GM19035 (cell line): ENCODE measurements at regions not wholly inside any gene's neighbourhood (a gene's known extent, or its start where the extent isn't known, plus 50 kb on each side); places are given as distances from the start of the nearest gene placed in this dataset.
"Not testable (repeated sequence)": the region's sequence is repeated elsewhere in the genome, so short reads cannot be mapped to it uniquely, and the experiment has no call there.

Experiments used
- ATAC-seq: cut with Tn5 transposase; IDR thresholded peaks from one replicate; pipeline ENCODE4 v1.9.1; 2021; ENCODE audit not compliant: unreplicated experiment

DNA sequence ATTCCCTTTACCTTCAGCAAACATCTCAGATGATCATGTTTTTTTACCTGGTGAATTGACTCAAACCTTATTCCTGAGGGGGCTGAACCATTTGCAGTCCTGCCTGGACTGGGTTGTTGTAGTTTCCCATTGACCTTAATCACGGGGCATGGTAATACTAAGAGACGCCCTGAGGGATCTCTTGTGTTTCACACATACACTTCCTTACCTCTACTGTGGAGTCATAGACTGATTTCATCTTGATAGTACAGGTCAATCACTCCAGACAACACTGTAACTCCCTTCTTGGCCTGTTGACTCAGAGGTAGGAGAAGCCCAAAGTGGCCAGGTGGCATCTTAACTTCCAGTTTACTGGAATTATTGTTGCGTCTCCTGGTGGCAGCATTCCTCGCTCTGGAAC is 1064.0 kb upstream of the PCDH10 start:
- ATAC-seq = no peak

DNA sequence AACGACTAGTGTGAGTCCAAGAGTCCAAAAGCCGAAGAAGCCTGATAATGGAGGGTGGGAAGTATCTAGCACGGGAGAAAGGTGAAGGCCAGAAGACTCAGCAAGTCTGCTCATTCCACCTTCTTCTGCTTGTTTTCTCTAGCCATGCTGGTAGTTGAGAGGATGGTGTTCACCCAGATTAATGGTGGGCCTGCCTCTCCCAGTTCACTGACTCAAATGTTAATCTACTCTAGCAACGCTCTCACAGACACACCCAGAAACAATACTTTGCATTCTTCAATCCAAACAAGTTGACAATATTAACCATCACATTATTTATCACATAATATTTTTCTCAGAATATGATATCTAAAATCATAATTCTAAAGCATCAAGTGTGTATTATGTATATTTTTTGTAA is 1055.1 kb upstream of the PCDH10 start:
- no peak for ATAC-seq

DNA sequence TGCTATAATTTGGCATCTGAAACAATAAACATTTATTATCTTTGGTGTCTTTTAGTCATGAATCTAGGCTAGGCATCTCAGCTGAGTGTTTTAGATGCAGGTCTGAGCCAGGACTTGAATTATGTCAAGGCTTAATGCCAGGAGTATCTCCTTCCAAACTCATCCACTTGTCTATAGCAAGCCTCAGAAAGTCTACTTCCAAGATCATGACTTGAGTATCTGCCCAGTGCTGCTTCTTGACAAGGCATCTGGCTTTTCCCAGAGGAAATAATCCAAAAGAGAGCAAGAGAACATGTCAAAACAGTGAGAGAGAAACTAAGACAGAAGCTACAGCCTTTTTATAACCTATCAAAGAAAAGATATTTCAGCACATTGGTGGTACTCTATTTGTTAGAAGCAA is 1052.1 kb upstream of the PCDH10 start:
- no peak for ATAC-seq

DNA sequence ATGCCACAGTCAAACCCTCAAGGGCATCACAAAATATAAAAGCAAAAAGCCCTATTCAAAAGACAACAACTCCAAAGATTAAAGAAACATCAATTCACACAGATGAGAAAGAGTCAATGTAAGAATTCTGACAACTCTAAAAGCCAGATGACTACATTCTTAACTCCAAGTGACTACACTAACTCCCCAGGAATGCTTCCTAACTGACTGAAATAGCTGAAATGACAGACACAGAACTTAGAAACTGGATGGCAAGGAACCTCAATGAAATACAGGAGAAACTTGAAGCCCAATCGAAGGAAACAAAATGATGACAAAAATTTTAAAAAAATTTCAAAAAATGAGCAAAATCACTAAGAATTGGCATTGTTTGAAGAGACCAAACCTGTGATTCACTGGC is 1047.6 kb upstream of the PCDH10 start:
- ATAC-seq = no peak

DNA sequence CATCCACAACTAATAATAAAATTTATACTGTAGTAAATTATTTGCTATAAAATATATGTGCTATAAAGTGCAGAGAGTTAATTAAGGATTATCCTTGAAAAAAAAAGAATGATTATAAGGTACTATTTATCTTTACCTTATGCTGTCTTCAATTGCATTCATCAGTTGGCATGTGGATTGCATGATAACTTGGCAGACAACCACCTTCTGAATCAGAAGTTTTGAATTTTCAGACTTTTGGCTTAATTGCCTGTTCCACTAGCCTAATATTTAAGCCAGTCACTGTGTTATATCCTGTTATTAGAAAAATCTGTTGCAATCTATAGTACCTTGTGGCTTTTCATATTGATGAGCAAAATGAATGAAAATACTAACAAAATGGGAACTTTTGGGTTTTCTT is 1040.3 kb upstream of the PCDH10 start:
- no peak for ATAC-seq

DNA sequence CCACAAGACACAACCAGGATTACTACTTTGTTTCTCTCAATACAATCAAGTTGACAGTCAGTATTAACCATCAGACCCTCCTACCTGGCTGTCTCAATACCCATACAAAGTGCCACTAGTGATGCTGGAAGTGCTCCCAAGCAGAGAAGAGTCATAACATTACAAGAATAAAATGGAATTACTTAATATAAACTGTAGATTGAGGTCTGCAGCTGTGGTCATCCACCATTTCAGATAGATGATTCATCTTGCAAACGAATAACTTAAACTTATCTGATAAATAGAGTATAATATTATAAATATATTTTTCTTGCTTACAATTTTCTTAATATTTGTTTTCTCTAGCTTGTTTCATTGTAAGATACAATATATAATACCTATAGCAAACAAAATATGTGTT is 1034.2 kb upstream of the PCDH10 start:
- ATAC-seq = no peak

DNA sequence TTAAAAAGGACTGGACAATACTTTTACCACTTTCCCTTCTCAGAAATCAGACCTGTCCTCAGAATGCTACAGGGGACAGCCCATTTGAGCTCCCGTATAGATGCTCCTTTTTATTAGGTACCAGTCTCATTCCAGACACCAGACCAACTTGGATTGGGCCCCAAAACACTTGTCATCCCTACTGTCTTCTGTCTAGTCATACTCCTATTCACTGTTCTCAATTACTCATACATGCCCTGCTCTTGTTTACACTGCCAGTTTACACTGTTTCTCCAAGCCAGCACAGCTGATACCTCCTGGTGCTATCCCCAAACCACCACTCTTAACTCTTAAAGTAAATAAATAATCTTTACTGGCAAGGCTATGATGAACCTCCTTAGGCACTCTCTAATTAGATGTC is 1026.4 kb upstream of the PCDH10 start:
- not testable (repeated sequence) for ATAC-seq

DNA sequence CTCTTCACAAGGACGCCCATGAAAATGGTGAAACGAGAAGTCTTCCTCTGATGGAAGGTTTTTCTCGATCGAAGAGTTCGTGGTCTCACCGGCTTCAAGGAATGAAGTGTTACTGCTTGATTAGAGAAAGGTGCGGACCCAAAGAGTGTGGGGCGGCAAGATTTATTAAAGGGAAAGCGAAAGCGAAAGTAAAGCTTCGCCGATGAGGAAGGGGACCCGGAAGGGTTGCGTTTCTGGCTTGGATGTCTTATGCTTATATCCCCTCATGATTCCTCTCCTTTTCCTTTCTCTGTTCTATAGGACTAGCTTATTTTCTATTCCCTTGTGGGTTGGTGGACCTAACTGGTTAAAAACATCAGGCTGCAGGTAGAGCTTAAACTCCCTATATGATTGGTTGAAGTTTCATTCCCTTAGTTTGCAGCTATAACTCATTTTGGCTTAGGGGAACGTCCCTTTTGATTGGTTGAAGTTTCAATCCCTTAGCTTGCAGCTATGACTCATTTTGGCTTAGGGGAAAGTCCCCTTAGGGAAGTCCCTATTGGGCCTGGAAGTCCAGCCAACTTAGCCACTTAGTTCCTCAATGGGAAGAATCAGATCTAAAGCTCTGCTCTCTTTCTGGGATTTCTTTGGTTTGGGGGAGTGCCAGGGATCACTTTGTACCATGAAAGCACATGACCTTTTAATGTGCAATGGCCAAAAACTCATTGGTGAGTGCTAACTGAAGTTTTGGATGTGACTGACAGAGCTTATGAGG is 1025.0 kb upstream of the PCDH10 start:
- peak; percentile 74 for ATAC-seq

DNA sequence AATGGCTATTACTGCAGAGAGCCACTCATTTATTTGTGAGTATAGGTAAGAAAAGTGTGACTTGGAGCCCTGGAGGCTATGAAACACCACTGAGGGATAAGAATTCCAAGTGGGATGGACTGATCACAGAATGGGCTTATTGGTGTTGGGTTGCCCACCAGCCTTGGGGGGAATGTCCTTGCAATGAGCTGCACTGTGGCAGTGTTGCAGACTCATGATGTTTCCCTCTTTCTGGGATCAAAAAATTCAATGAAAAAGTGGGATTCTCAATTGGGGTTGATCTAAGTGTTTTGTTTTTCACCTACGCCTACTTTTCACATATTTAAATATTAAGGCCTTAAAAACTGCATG is 1024.5 kb upstream of the PCDH10 start:
- no peak for ATAC-seq

DNA sequence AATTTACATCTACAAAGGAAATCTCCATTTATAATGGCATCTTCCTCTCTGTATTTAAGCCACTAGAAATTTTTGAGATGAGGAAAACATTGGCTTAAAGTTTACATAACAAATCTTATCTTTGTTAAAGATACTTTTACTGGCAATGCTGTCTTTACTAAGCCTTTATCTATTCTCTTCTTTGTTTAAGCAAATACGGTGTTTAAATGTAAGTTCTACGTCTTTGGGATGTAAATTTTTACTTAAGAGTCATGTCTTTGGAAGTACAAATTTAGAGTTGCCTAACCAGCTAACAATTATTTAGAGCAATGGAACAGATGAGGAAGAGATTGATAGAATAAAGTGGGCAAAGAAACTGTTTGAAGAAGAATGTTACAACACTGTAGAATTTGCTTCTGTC is 1024.0 kb upstream of the PCDH10 start:
- no peak for ATAC-seq

DNA sequence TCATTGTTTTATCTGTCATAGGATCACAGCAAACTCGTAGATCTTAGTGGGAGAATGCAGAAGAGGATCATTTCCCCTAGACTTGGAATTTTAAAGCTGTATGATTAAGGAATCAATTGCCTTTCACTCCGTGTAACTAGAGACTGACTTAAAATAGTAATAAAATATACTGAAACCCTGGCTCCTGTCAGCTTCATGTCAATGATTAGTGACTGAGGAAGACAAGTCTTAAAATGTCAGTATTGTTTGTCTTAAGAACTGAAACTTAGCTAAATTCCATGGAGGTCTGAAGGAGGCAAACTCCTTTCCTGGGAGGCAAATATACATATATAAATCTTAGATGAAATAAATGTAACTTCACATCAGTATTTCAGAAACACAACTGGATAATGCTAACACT is 1016.7 kb upstream of the PCDH10 start:
- ATAC-seq = no peak

DNA sequence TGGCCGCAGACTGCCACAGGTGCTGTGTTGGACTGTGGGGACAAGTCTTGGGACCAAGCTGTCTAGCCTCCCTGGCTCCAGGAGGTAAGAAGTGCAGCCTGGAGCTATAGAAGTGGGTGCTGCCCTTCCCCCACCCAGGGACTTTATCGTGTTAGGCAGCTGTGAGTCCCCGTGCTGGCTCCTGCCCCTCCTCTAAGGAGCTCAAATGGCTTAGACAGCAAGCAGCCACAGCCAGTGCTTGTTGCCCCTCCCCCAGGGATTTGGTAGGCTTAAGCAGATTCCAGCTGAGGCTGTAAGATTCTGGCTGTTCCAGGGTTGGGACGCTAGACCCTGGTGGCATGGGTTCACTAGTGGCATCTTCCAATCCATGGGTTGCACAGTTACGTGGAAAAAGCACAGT is 979.4 kb upstream of the PCDH10 start:
- no peak for ATAC-seq

DNA sequence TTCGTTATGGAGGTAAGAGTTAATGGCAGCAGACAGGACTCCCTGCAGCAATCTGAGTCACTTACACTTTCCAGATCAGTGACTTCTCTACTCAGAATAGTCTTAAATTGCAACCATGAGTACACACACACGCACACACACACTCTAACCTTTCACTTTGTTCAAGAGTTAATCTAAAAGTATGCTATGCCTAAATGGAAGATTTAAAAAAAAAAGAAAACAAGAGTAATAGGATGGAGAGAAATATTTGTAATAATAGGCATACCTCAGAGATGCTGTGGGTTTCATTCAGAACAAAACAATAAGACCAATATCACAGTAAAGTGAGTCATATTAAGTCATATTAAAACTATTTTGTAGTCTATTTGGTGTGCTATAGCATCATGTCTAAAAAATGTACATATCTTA is 969.1 kb upstream of the PCDH10 start:
- ATAC-seq = no peak

DNA sequence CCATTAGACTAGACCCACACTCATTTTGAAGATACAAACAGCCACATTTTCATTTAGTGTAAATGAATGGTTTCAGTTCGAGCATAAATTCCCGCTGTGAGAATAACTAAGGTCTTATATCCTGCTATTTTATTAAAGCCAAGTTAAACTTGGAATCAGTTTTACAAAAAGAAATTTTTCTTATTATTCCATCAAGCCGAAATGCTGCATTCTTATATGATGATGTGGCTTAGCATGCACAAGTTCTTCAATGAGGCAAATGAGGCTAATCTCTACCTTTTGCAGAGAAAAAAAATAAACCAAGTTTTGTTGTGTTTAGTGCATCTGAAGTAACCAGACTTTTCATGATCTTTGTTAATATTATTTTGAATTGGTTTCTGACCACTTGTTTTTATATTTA is 953.9 kb upstream of the PCDH10 start:
- ATAC-seq = no peak

DNA sequence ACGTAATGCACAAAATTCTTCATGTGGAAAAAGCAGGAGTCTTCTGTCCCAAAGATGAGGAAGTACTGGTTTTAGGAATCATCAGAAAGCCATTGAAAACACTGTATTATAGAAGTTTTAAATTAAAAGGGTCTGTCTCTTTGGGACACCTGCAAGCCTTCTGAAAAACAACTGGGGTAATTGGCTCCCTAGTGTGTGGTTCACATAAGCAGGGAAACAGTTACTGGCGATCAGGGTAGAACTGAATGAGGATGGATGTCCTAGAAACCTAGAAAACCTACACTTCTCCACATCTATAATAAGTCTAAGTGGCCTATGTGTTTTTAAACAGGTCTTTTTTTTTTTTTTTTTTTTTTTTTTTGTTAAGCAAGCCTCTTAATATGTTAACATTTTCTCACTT is 945.5 kb upstream of the PCDH10 start:
- no peak for ATAC-seq

DNA sequence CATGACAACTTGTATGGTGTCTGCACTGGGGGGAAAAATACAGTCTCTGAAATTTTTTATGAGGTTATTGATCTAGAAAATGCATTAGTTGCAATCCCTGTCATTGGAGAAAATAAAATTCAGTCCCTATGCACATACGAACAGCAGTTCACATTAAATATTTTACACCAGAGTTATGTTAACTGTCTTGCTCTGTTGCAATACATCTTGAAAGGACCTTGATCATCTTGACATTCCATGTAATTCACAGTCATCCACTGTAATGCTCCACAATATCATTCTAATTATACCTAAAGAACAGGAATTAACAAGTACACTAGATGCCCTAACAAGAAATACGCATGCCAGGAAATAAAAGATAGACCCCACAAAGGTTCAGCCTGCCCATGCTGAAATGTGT is 934.6 kb upstream of the PCDH10 start:
- no peak for ATAC-seq

DNA sequence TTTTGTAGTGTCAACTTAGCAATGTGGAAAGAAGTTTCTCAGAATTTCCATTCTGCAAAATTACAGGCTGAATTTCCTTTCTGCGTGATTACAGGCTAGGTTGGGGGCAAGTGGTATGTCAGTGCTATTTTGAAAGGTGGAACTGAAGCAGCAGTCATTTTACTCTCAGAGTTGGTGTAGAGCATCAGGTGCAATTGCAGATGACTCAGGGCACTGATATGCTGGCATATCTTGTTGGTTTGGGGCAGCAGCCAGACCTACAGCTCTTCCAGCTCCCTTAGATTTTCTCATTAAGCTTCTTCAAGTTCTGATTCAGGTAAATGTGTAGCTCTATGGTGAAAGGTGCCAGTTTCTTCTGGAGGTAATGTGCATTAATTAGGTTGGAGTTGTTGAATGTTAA is 930.7 kb upstream of the PCDH10 start:
- ATAC-seq = no peak

DNA sequence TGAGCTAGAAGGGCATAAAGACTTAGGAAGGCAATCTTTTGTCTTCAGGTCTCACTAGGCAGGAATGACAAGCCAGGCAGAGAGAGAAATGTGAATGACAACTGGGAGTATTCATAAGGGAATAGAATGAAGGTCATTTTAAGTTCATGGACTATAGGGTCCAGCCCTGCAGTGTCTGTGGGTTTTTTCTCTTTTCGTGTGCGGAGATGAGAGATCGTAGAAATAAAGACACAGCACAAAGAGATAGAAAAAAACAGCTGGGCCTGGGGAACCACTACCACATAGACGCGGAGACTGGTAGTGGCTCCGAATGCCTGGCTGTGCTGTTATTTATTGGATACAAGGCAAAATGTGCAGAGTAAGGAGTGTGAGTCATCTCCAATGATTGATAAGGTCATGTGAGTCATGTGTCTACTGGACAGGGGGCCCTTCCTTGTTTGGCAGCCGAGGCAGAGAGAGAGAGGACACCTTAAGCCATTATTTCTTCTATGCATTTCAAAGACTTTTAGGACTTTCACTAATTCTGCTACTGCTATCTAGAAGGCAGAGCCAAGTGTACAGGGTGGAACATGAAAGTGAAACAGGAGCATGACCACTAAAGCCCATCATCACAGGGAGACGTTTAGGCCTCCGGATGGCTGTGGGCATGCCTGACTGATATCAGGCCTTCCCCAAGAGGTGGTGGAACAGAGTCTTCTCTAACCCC is 921.8 kb upstream of the PCDH10 start:
- ATAC-seq = no peak

DNA sequence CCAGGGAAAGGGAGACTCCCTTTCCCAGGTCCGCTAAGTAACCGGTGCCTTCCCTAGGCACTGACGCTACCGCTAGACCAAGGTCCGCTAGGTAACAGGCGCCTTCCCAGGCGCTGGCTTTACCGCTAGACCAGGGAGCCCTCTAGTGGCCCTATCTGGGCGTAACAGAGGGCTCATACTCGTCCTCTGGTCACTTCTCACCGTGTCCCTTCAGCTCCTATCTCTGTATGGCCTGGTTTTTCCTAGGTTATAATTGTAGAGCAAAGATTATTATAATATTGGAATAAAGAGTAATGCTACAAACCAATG is 921.3 kb upstream of the PCDH10 start:
- ATAC-seq = not testable (repeated sequence)

DNA sequence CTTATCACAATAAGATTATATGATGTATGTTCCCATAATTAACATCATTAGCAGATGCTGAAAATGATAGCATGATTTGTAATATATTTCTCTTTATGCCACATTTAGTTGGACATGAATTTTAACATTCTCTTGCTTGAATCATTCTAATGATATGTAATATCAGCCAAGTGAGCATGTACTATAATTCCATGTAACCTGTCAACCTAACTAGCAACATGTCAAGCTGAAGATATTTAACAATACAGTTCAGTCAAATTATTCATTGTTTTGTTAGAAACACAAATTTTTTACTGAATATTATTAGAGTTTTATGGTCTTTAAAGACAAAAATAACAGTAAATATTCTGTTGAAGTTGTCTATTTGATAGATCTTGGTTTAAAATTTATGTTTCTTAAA is 920.4 kb upstream of the PCDH10 start:
- no peak for ATAC-seq

DNA sequence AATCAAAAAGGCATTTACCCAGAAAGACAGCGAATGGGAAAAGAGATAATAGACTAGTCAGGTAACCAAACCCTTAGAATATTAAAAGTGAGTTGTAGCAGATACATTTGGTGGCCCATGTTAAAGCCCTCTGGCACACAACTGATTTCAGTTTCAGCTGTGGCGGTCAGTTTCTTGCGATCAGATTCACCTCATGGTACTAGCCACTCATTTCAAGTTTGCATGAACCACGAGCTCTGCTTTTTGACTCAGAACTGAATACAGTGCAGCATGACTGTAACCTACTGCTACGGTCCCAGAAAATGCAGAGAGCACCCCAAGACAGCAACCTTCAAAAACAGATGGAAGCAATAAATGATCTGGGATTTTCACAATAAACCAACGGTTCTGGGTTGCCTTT is 919.1 kb upstream of the PCDH10 start:
- ATAC-seq = no peak

DNA sequence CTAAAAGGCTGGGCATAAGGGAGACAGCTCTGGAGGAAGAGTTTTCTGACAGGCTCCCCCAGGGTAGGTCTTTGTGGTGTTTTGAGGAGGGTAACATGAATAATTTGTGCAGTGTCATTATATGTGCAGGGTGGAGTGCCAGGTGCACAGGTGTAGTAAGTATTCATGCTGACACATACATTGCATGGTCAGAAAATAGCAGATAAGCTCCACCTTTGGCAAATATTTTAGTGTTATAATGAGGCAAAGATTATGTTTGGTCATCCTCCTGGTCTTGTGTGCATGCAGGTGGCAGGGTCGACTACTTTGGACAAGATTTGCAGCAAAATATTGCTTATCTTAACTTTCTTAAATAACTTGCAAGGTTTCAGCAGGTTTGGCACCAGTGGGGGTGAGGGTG is 910.4 kb upstream of the PCDH10 start:
- no peak for ATAC-seq

DNA sequence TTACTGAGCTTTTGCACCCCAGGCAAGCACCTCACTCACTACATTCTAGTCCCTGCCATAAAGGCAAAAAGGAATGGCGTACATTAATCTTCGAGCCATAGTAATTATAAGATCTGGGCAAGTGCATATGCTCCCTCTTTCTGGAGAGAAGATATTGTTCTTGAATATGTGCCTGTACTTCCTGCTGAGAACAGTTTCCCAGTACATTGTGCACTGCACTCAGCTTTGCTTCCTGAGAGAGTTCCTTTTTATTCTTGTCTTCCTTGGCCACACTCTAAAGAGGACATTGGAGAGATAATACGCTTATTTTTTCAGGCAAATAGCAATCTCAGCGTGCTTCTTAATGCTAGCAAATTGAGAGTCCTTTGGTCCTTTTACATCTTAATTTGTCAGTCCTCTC is 909.0 kb upstream of the PCDH10 start:
- ATAC-seq = no peak
